ENCODE measurements at regions not wholly inside any gene's neighbourhood (a gene's known extent, or its start where the extent isn't known, plus 50 kb on each side); places are given as distances from the start of the nearest gene placed in this dataset.
"Not testable (repeated sequence)": the region's sequence is repeated elsewhere in the genome, so short reads cannot be mapped to it uniquely, and the experiment has no call there.

DNA sequence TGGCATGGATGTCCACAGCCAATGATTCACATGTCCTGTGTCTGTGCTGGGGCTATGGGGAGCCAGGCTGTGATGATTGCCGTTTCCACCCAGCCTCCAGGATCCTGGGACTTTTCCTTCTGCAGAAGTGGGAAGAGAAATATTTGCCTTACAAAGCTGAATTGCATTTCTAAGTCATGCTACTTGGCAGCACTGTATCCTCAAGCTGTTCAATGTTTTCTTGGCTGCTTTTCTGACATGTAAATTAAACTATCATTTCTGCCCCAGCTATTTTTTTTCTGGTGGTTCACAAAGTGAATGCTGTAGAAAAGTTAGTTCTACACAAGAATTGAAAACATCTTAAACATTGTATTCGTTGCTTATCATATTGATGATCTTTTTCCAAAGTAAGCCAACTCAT, 51.9 kb upstream of the TCERG1L start:
- DNase-seq (ENCODE audit: low spot score) = no peak

DNA sequence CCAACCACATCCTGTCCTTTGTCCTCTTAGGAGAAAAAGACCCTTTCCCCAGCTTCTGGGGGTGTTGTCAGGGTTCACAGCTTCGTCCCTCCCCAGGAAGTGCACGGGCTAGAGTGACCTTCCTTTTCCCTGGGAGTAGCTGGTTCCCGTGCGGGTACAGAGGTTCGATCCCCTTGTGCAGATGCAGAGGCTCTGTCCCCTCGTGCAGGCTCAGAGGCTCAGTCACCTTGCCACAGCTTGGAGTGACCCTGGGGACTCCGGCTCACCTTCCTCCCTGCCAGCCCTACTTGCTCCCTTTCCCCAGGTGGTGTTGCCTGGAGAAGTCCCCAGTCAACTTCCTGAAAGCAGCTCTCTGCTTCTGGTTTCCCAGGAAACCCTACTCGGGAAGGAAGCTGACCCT, 60.0 kb upstream of the TCERG1L start:
- no peak for DNase-seq (ENCODE audit: low spot score)

DNA sequence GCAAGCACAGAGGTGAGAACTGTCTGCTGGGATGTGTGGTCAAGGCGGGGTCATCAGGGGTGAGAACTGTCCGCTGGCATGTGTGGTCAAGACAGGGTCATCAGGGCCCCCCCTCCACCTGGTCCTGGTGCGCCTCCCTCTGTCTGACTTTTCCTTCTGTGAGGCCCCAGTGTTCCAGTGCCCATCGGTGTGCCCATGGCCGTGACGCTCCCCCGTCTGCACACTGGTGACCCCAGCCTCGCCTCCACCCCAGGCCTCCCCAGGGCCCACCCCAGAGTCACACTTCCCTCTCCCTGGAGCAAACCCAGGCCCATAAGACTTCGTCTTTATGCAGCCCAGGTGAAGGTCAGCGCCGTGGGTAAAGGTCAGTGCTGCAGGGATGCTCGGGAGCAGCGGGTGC, 70.1 kb upstream of the TCERG1L start:
- DNase-seq (ENCODE audit: low spot score) = no peak

DNA sequence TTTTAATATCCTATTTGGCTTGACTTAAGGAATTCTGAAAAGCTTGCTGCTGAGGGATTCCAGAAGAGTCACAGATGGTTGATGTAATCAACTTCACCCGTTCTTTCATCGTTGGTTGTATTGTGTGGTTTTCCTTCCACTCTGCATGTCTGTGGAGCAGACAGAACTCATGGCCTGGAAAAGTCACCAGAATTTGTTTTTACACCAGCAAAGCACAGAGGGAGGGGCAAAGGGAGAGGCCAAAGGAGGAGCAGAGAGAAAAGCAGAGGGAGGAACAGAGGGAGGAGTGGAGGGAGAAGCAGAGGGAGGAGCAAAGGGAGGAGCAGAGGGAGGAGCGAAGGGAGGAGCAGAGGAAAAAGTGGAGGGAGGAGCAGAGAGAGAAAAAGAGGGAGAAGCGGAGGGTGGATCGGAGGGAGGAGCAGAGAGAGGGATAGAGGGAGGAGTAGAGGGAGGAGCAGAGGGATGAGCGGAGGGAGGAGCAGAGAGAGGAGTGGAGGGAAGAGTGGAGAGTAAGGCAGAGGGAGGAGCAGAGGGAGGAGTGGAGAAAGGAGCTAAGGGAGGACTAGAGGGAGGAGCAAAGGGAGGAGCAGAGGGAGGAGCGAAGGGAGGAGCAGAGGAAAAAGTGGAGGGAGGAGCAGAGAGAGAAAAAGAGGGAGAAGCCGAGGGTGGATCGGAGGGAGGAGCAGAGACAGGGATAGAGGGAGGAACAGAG, 73.8 kb upstream of the TCERG1L start:
- not testable (repeated sequence) for DNase-seq (ENCODE audit: low spot score)

DNA sequence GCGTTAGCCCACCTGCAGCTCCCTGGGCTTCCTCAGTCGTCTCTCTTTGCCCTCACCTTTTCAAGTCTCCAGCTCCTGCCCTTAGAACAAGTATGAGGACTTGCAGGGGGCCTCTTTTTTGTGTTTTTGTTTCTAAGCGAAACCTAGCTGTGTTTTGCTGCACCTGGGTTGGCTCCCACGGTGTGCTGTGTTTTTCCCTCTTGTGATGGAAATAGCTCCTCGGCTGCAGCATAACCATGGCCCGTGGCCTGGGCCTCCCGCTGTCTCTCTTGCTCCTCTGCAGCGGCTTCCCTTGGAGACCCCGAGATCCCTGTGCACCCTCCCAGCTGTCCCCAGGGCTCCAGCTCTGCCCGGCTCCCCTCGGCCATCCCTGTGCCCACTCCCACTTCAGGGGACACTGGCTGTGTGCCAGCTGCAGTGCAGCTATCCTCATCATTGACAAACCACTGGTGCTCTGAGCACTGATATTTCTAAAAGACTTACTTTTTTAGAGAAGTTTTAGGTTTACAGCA, 75.6 kb upstream of the TCERG1L start:
- DNase-seq (ENCODE audit: low spot score) = no peak

DNA sequence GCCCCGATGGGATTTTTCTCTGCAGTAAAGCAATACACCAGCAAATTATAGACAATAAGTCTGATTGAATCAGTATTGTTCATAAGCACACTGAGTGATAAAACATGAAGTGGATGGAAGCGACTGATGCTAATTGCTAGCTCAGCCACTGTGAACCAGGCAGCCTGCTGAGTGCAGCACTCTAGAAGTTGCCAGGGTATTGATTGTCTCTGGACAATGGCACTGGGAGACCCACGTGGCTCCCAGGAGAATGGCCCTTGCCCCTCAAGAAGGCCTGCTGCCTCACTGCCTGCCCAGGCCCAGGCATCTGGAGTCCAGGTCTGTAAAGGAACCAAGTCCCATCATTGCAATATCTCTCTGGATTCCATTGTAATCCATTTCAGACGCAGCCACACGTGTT, 80.4 kb upstream of the TCERG1L start:
- DNase-seq (ENCODE audit: low spot score) = no peak

DNA sequence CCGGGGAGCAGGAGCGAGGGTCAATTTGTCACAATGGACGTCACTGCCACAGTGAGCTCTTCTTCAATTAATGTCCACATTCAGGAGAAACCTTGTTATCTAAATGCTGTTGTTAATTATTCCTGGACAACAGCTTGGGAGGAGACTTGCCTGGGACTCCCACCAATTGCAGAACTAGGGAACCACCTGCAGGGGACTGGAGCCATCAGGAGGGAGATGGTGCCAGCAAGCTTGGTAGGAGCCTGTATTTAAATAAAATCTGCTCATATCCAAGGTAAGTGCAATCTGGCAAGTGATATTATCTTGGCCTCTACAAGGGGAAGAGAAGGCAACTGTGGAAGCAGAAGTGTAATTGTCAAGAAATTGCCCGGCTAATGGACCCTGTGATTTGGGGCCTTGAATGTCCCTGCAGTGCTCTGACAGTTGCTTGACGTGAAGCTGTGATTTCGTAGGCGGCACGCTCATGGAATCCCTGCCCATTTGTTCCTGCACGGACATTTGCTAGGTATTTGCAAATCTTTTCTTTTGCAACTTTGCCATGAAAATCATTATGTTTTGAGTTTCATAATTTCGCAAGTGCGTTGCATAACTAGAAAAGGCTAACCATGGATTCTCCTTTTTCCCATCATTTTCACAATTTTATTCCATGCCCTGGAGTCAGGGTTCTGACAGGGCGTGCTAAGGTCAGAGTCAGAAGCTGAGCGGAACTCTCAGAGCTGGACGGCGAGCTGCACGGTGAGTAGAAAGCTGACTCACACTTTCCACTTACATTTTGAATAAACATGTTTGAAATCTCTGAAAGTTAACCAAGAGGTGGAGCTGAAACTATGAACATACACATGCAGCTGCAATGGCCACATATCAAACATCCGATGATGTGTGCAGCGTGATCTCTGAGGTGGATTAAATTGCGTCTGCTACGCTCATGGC, 84.9 kb upstream of the TCERG1L start:
- DNase-seq (ENCODE audit: low spot score) = no peak

DNA sequence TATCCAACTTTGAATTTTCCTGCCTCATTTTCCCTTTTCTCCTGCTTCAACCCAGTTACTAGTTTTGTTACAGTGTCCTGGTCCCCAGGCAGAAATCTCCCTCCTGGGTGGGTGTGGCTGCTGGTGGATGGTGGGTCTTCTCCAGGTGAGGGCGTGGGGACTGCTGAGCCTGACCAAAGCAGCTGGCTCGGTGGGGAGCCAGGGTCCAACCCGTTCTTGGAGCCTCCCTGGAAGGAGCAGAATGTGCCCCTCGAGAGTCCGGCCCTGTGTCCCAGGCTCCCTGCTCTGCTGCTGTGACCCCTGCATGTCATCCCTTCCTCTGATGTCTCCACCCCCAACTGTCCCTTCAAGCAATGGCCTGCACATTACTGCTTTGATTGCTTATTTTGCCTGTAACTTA, 86.6 kb upstream of the TCERG1L start:
- DNase-seq (ENCODE audit: low spot score) = no peak

DNA sequence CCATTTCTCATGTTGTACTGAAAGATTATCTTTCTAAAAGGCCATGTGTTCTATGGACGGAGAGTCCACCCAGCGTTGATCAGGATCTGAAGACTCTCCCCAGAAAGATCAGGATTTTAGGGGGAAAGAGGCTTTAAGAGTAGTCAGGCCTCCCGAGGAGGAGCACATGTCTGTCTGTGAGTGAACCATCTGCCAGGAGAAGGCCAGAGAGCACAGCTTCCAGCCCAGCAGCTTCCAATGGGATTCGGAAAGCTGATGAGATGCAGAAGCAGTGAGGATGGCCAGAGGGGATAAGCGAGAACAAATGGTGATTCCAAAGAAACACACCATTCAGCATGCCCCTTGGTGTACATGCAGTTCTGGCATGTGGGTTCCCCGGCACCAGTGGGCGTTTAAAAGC, 88.5 kb upstream of the TCERG1L start:
- no peak for DNase-seq (ENCODE audit: low spot score)

DNA sequence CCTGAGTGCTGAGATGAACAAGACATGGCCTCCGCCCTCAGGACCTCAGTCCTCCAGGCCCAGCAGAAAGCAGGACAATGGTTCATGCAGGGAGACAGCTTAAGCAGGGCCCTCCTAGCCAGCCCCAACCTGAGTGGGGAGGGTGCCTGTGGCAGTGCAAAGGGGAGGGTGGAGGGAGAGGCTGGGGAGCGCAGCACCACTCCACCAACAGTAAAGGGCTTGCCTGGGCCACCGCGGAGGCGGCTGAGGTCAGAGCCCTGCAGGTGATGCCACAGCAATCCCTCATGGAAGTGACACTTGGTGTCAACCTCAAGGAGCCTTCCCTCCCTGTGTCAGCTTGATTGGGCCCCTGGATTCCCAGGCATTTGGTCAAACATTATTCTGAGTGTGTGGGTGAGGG, 89.0 kb upstream of the TCERG1L start:
- no peak for DNase-seq (ENCODE audit: low spot score)

DNA sequence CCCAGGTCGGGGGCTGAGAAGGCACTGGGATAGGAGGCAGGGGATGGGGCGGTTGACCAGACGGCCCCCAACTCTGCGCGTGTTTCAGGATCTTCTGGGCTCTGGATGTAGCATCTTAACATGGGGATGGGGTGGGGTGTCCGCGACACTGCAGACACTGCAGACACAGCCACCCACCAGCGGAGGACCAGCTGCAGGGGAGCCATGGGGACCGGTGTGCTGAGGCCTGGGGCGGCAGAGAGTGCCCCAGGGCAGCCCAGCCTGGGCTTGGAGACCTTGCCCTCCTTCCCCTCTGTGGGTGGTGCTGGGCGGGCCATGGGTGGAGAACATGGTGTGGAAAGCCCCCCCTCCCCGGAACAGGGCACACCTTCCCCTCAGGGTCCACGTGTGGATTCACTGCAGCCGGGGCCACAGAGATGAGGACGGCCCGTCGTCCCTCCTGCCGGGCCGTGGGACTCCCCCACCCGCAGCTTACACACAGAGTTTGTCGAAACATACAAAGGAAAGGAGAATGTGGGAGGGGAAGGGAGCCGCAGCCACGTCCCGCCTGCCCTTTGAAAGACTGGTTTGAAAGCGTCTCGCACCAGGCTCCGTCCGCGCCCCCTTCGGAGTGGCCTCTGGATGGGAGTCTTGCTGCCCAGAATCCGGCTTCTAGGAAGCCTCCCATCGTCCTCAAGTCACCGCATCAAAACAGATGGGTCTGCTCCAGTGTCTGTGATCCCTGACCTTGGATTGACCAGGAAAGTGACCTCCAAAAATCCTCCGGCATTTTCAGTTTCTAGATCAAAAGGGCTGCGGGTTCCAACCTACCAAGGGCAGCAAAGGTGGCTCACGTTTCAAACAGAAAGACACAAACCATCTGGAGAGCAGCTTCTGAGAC, 91.5 kb upstream of the TCERG1L start:
- DNase-seq (ENCODE audit: low spot score) = no peak

DNA sequence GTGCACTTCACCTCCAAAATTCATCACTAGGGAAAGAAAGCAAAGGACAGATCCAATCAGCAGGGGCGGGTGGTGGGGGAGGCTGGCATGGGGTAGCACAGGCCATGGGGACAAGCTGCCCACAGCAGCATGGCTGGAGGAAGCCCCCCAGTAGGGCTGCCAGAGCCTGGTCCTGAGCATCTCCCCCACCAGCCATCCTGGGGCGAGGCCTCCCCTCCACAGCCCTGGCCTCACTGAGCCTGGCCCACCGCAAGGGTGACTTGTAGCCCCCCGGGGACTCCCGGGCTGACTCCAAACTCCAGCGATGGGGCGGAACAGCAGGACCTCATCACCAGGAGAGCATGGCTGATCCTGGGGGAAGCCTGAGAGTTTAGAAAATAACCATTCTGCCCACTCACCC, 92.4 kb upstream of the TCERG1L start:
- DNase-seq (ENCODE audit: low spot score) = no peak

DNA sequence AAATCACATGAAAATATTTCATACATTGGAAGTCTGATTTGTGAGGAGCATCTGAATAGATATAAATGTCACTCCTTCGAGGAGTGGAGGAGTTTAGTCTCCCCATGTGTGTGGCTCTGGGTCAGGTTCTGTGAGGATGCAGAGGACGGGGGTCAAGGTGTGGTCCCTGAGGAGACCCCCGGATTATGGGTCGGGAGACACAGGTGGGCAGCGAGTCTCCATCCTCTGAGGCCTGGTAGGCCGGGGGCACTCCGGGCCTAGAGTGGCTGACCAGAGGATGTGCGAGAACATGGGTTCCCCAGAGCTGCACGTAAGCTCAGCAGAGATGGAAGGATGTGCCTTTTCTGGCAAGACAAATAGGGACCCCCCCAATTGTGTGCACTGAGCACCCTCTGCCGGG, 93.4 kb upstream of the TCERG1L start:
- no peak for DNase-seq (ENCODE audit: low spot score)

DNA sequence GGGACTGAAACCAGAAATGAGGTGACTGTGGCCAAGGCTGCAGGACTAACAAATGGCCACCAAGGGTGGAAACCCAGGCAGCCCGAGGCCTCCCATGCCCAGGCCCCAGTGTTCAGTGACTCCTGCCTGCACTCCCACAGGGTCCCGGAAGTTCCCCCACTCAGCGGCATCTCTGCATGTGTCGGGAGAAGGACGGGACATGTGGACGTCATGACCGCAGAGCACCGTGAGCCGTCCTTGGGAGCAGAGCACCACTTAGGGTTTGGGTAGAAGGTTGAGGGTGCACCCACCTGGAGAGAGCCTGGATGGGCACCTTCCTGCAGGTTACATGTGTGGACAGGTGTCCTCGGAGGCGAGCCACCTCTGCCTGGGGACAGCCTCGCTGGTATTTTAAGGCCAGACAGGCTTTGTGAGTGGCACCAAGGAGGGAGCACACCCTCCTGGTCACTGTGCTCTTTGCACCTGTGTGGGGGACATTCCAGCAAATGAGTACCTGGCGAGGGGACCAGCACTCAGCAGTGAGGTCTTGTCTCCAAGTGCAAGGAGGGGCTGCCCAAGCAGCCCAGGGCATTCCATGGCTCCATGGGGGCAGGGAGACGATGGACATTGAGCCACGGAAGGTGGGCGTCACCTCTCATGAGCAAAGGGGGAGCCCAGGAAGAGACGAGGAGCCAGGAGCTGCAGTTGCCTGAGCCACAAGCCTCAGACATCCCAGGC, 95.3 kb upstream of the TCERG1L start:
- no peak for DNase-seq (ENCODE audit: low spot score)

DNA sequence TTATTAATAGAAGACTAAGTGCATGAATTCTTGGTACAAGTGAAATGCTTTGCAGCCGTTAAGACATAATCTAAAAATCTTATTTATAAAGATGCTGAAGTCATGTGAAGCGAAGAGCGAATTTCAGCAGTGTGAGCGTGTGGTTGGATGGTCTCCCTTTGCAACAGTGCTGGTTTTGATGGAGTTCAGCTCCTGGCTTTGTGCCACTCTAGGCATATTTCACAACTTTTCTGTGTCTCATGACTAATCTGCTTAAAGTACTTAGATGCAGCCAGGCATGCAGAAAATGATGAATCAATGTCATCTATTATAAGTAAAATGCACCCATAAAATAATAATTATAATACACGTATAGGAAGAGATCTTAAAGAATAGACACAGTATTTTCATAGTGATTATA, 107.2 kb upstream of the TCERG1L start:
- no peak for DNase-seq (ENCODE audit: low spot score)

DNA sequence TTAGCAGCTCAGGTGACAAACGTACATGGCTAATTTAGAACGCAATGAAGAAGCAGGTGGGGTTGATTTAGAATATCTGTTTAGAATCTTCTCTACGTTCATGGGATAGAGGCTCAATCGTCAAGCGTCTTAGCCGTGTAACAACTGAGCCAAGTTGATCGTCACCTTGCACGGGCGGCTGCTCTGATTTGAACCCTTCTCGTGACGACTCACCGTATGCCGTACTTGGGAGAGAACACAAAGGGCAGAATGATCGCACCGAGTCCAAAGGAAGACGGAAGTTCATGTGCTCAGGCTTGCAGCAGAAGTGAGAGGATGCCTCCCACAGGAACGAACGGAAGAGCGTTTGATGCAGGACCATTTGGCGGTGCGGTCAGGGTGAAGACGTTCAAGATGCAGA, 108.3 kb upstream of the TCERG1L start:
- DNase-seq (ENCODE audit: low spot score) = no peak

DNA sequence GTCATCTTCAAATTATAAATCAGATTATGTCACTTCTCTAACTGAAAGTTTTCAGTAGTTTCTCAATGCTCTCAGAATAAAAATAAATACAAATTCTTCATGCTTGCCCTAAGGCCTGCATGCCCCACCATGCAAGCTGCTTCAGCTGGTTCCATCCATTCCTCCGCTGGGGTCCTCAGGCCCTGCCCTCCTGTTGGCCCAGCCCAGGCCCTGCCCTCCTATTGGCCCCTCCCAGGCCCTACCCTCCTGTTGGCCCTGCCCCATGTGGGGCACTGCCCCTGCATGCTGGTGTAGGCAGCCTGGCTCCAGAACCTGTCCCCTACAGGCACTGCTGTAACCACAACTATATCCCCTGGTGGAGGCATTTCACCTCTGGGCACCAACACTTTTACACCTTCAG, 109.3 kb upstream of the TCERG1L start:
- DNase-seq (ENCODE audit: low spot score) = no peak

DNA sequence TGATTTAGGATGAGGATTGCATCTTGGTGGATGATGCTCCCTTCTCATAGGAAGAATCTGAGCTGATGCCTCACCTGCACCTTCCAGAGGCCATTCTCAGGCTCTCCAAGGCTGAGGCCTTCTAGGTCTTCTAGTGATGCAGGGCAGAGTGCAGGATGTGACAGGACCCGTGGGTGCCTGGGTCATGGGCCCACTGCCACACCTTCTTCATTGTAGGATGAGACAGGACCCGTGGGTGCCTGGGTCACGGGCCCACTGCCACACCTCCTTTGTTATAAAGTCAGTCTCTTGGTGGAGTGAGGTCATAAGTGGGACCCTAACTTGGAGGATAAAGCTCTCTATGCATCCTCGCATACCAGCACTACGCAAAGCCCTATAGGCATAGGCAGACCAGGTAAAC, 109.9 kb upstream of the TCERG1L start:
- DNase-seq (ENCODE audit: low spot score) = no peak

DNA sequence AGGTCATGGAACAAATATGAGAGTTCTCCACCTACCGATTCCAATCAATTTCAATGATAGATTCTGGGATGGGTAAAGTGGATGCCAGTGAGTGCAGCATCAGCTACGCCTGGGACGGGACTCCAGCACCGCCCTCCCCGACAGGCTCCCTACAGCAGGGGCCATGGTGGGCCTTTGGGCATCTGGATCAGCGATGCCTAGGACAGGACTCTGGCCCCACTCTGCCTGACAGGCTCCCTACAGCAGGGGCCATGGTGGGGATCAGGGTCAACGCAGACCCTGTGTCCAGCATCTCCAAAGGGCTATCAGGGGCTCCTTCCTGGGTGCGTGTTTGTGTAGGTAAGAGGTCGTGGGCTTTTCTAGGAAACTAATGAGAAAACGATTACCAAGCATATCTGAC, 111.2 kb upstream of the TCERG1L start:
- no peak for DNase-seq (ENCODE audit: low spot score)

DNA sequence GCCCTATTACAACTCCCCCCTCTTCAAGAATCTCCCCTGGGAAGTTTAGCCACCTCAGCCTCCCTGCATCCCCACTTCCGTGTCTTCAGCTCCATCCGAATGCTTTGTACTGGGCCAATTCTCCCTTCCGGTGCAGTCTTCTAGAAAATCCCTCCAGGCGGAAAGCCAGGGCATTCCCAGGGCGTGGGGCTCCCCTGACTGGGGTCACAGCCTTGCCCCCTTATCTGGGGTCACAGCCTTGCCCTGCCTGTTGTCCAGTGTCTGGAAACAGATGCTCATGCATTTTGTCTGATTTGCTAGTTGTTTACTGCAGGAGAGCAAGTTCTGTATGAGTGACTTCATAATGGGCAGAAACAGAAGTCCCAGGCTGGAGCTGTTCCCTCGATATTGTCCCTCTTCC, 112.5 kb upstream of the TCERG1L start:
- DNase-seq (ENCODE audit: low spot score) = no peak

DNA sequence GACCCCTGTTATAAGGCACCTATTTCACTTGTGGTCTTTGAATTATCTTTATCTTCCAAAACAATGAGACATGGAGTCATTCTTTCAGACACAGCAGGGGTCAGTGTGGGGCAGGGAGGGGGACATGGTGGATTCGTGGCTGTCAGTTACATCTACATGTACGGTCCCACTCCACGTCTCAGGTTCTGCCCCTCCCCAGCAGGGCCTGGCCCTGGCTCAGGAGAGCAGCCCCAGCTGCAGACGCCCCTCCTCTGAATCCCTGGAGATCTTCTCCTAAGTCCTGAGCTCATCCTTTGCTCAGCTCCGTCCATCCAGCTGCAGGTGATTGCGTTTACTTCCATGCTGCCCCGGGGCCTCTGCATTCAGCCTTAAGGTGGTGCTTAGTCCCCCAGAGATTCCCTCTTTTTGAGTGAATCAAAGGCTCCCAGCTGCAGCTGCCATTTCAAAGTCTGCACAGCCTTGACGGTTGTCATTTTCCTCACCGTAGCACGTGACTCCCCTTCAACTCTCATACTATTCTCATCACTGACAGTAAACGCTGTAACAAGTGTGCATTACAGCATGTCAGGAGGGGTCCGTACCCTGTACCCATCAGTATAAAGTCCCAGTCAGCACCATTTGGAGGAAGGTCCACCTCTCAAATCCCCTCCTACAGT, 113.4 kb upstream of the TCERG1L start:
- DNase-seq (ENCODE audit: low spot score) = no peak
